H1 (cell line): ENCODE measurements at regions not wholly inside any gene's neighbourhood (a gene's known extent, or its start where the extent isn't known, plus 50 kb on each side); places are given as distances from the start of the nearest gene placed in this dataset.

Experiments used
- CBX5 ChIP-seq: fragments of 300-800, 300-1000 bp; sonication (generic); IDR thresholded peaks from 2 replicates; pipeline ENCODE4 v1.7.1; 2016; ENCODE audit warnings: antibody characterized with exemption, low read length, low read depth
- EZH2 ChIP-seq: fragments of 200-600 bp; sonication (generic); IDR thresholded peaks from 2 replicates; pipeline ENCODE4 v1.7.1; 2012; ENCODE audit warnings: low read depth, mild to moderate bottlenecking, moderate library complexity, low read length, inconsistent platforms; ENCODE audit not compliant: severe bottlenecking
- FOSL1 ChIP-seq: IDR thresholded peaks from 2 replicates; pipeline ENCODE4 v1.6.1; 2011; ENCODE audit warnings: mild to moderate bottlenecking, low read depth, low read length, moderate library complexity; ENCODE audit not compliant: insufficient read depth
- MAFK ChIP-seq: IDR thresholded peaks from 2 replicates; pipeline ENCODE4 v1.6.1; 2012; ENCODE audit warnings: low read depth, mild to moderate bottlenecking, improper control_type of control experiment, low read length
- POLR2A ChIP-seq, 2 experiments: IDR thresholded peaks; 1 replicate in 1 of 2; 2 replicates in 1 of 2; pipeline ENCODE4 v1.6.1; 2011; ENCODE audit warnings: low read depth in 2 of 2, low read length in 2 of 2, mild to moderate bottlenecking in 2 of 2; ENCODE audit errors: control extremely low read depth in 1 of 2
- POLR2AphosphoS5 ChIP-seq: IDR thresholded peaks from 2 replicates; pipeline ENCODE4 v1.6.1; 2011; ENCODE audit warnings: low read depth, low read length
- RBBP5 ChIP-seq: IDR thresholded peaks from 2 replicates; pipeline ENCODE4 v1.7.1; 2012; ENCODE audit warnings: low read depth, mild to moderate bottlenecking, inconsistent platforms, low read length, moderate library complexity, borderline replicate concordance
- SIN3A ChIP-seq, 2 experiments: IDR thresholded peaks in 1 of 2; conservative IDR thresholded peaks in 1 of 2; 2 replicates each; pipeline ENCODE4 v1.6.1; 2011 to 2012; ENCODE audit warnings: low read length in 2 of 2, improper control_type of control experiment in 1 of 2, low read depth in 1 of 2, mild to moderate bottlenecking in 1 of 2
- SIRT6 ChIP-seq: IDR thresholded peaks from one replicate; pipeline ENCODE4 v1.7.1; 2012; ENCODE audit warnings: low read length, inconsistent platforms
- SP4 ChIP-seq: IDR thresholded peaks from 2 replicates; pipeline ENCODE4 v1.6.1; 2012; ENCODE audit warnings: low read length, inconsistent platforms
- TF ChIP-seq, protein P1 (sequence below), 3 experiments: IDR thresholded peaks; 1 replicate in 2 of 3; 2 replicates in 1 of 3; pipeline versions ENCODE4 v1.5.1 to v1.6.1; 2011; ENCODE audit warnings: low read length in 3 of 3, mild to moderate bottlenecking in 3 of 3, inconsistent platforms in 2 of 3, low read depth in 1 of 3, moderate library complexity in 1 of 3; ENCODE audit not compliant: insufficient read depth in 1 of 3; ENCODE audit errors: control extremely low read depth in 1 of 3

DNA sequence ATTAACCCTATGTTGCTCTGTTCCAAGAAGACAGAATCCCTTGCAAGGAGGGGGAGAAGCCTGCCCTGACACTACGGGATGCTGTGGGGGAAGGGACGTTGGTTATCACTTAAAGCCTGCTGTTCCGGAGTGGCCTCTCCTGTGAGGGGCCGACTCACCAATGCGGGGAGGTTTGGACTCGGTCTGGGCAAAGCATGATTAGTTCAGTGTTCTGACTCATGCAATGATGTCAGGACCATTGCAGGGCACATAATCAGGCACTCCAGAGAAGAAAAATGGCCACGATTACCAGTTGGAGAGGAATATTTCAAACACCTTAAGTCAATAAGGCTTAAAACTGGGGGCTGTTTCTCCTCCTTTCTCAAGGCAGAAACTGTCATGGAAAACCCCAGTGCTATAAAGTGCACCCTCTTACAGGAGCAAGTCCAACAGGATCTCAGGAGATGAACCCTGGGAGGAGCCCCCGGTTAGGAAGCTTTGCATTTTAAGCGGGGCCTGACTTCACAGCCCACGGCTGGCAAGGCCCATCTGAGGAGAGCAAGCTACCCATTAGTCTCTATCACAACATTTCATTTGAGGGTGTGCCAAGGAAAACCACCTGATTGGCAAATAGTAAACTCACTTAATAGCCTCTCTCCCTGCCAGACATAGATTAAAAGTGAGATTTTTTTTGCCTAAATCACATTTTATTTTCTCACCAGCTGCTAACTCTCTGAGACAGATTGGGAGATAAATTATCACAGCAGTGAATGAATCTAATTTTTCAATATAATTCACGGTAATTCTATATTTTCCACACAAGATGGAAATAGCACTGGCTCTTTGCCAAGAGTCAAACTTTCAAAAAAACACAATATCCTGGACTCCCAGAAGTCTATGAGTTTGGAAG, 202.5 kb downstream of the C1orf94 start:
- TF ChIP-seq, protein P1, sequence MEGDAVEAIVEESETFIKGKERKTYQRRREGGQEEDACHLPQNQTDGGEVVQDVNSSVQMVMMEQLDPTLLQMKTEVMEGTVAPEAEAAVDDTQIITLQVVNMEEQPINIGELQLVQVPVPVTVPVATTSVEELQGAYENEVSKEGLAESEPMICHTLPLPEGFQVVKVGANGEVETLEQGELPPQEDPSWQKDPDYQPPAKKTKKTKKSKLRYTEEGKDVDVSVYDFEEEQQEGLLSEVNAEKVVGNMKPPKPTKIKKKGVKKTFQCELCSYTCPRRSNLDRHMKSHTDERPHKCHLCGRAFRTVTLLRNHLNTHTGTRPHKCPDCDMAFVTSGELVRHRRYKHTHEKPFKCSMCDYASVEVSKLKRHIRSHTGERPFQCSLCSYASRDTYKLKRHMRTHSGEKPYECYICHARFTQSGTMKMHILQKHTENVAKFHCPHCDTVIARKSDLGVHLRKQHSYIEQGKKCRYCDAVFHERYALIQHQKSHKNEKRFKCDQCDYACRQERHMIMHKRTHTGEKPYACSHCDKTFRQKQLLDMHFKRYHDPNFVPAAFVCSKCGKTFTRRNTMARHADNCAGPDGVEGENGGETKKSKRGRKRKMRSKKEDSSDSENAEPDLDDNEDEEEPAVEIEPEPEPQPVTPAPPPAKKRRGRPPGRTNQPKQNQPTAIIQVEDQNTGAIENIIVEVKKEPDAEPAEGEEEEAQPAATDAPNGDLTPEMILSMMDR (IDR thresholded peaks at IDR 0.05; ENCODE audit: control extremely low read depth in 1 of 3, insufficient read depth in 1 of 3, low read depth in 1 of 3, low read length in 3 of 3): no peak
- TF ChIP-seq SIN3A (conservative IDR thresholded peaks at IDR 0.05 in 1 of 2, IDR thresholded peaks at IDR 0.05 in 1 of 2; ENCODE audit: low read depth in 1 of 2, low read length in 2 of 2): no peak
- TF ChIP-seq EZH2: no peak
- no peak for TF ChIP-seq FOSL1
- no peak for TF ChIP-seq CBX5
- no peak for TF ChIP-seq POLR2AphosphoS5
- no peak for TF ChIP-seq MAFK
- TF ChIP-seq SIRT6: no peak
- no peak for TF ChIP-seq SP4
- TF ChIP-seq POLR2A (IDR thresholded peaks at IDR 0.05; ENCODE audit: control extremely low read depth in 1 of 2, low read depth in 2 of 2, low read length in 2 of 2): no peak
- TF ChIP-seq RBBP5: no peak
